8988T (cell line): ENCODE measurements at regions not wholly inside any gene's neighbourhood (a gene's known extent, or its start where the extent isn't known, plus 50 kb on each side); places are given as distances from the start of the nearest gene placed in this dataset.

ENCODE experiments used
- DNase-seq: peaks from one replicate; pipeline ENCODE4 v3.0.0; 2011

- DNase-seq = no peak
These were observed 61.7 kb upstream of the TES start for GRCh38 chr7:116148626-116149025.

DNA sequence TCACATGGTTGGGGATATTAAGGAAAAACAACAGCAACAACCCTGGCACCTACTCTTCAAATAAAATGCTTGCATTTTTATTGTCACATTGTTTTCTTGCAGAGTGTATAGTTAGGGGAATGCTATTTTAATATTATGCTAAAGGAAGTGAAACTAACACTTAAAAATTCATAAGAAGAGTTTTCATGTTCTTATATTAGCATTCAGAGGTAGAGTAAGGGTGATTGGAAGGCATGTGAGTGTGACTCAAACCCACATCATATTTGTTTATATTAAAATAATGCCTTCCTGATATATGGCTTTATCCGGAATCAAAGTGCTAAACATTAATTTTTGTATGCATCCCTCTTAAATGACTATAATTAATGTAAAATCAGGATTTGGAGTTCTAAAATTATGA, 59.8 kb upstream of the TES start:
- DNase-seq = no peak

GRCh38 chr7:116152276-116152675, 58.1 kb upstream of the TES start:
- no peak for DNase-seq

GRCh38 chr7:116153050-116153449, 57.3 kb upstream of the TES start:
- DNase-seq = no peak

- no peak for DNase-seq
These were observed 50.6 kb upstream of the TES start for GRCh38 chr7:116159711-116160110.
